Activated T-cell treated with anti-CD3 and anti-CD28 coated beads, Interleukin-2, amount 50 U/mL, for 4 hours (primary cell): ENCODE measurements at regions not wholly inside any gene's neighbourhood (a gene's known extent, or its start where the extent isn't known, plus 50 kb on each side); places are given as distances from the start of the nearest gene placed in this dataset.
A peak's percentile ranks its signal among the peaks of the same experiment; 100 is the strongest.

Experiments used
- ATAC-seq, 2 donors: fragments of 200-7000 bp; cut with Tn5 transposase; one replicate each; pipeline ENCODE4 v1.10.0; 2021
- DNase-seq: peaks from one replicate; pipeline ENCODE4 v3.0.0-alpha.2; 2020
- H3K27me3 Mint-ChIP-seq: one replicate; pipeline ENCODE4 v1.8.0; 2021; ENCODE audit warnings: low read depth, mixed read lengths
- H3K36me3 Mint-ChIP-seq: one replicate; pipeline ENCODE4 v1.8.0; 2022; ENCODE audit warnings: mixed read lengths; ENCODE audit not compliant: insufficient read depth
- H3K4me1 Mint-ChIP-seq: one replicate; pipeline ENCODE4 v1.8.0; 2021; ENCODE audit warnings: low read depth, mixed read lengths
- H3K4me3 Mint-ChIP-seq: one replicate; pipeline ENCODE4 v1.8.0; 2021; ENCODE audit warnings: mild to moderate bottlenecking, moderate library complexity, mixed read lengths
- H3K9me3 Mint-ChIP-seq: one replicate; pipeline ENCODE4 v1.8.0; 2021; ENCODE audit warnings: mixed read lengths

DNA sequence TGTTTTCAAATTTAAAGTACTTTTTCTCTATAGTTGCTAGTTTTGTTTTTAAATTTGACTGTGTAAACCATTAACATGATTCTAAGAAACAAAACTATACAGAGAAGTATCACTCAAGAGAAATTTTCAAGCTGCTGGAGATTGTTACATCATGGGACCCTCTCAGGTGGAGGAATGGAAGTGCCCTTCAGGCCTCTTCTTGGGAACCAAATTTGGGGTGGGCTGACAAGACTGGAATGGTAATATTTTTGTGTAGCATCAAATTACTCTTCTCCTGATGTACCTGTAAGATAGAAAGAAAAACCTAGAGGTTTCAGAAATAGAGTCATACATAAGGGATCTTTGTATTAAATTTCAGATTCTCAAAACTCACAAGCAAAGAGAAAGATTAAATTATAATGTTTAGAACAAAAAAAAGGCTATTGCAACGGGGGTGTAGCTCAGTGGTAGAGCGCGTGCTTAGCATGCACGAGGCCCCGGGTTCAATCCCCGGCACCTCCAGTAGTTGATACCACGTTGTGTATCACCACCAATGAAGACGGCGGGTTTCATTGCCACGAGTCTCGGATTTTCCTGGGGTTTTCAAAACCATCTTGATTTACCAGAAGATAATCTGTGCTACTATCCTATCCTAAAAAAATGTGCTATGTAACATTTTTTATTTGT lies 193.7 kb downstream of the GPX5 start:
- Mint-ChIP-seq H3K27me3 (peaks cover 67% of the 10 kb centered on the region), H3K9me3 (peaks cover 4% of the 10 kb centered on the region), H3K36me3 (no peaks in the 10 kb centered on the region), H3K4me1 (no peaks in the 10 kb centered on the region), H3K4me3 (no peak overlapping the region)
- DNase-seq = no peak
- ATAC-seq = peak in 1 of 2 donors; percentile 46

- ATAC-seq (no peak), DNase-seq (no peak)
- no peaks in the 10 kb centered on the region for H3K4me1 Mint-ChIP-seq
- H3K36me3 Mint-ChIP-seq = no peaks in the 10 kb centered on the region
- peaks cover 4% of the 10 kb centered on the region for H3K9me3 Mint-ChIP-seq
- peaks cover 68% of the 10 kb centered on the region for H3K27me3 Mint-ChIP-seq
- no peak overlapping the region for H3K4me3 Mint-ChIP-seq
Observed at GRCh38 chr6:28720357-28721231, 194.9 kb downstream of the GPX5 start.

- Mint-ChIP-seq H3K9me3 (peaks cover 4% of the 10 kb centered on the region), H3K36me3 (no peaks in the 10 kb centered on the region), H3K27me3 (peaks cover 66% of the 10 kb centered on the region), H3K4me3 (no peak overlapping the region), H3K4me1 (no peaks in the 10 kb centered on the region)
- no peak for ATAC-seq
- DNase-seq = no peak
Observed at GRCh38 chr6:28721372-28721771, 195.7 kb downstream of the GPX5 start.

GRCh38 chr6:28724395-28724794 lies 198.7 kb downstream of the GPX5 start:
- Mint-ChIP-seq H3K4me3 (no peak overlapping the region), H3K36me3 (no peaks in the 10 kb centered on the region), H3K27me3 (peaks cover 76% of the 10 kb centered on the region), H3K9me3 (no peaks in the 10 kb centered on the region), H3K4me1 (peaks cover 11% of the 10 kb centered on the region)
- ATAC-seq (no peak), DNase-seq (no peak)

DNA sequence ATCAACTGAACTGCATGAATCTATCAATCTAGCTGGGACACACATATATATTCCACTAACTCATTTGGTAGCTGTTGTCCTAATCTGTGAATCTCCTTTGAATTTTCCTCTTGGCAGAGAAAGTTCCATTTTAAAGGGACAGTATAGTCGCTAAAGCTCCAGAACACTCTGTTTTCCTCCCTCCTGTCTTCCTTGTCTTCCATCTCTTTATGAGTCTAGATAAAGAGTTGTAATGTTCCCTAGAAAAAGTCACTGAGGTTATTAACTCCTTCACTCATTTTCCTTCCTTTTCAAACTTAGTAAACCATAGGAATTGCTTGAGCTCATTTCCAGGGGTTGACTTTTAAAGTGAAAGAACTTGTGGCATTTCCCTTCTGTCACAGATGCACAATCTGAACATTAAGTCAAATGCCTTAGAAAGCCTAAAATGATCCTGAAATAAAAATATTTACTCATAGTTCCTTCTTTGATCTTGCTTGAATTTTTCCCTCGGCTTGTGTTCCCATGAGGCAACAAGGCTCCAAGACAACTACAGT lies 198.4 kb downstream of the TRIM27 start:
- no peaks in the 10 kb centered on the region for H3K36me3 Mint-ChIP-seq
- peaks cover 78% of the 10 kb centered on the region for H3K27me3 Mint-ChIP-seq

DNA sequence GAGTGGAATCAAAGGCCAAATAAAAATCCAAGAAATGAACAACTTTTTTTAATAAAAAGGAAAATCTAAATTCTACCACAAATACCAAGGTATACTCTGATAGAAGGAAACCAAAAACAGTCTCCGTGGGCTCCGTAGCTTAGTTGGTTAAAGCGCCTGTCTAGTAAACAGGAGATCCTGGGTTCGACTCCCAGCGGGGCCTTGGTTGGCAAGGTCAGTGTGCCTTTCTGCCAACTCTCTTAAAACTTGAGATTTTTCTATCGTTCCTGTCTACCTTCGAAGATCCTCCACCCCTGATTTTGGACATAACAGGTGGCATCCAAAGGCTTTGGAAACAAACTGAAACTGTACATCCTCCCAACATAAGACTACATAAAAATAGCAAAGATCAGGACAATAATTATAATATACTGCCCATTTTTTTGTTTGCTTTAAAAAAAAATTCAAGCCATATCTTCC lies 197.9 kb downstream of the TRIM27 start:
- peaks cover 13% of the 10 kb centered on the region for H3K4me1 Mint-ChIP-seq
- no peaks in the 10 kb centered on the region for H3K36me3 Mint-ChIP-seq
- H3K4me3 Mint-ChIP-seq = no peak overlapping the region
- no peaks in the 10 kb centered on the region for H3K9me3 Mint-ChIP-seq
- peaks cover 79% of the 10 kb centered on the region for H3K27me3 Mint-ChIP-seq
- ATAC-seq (no peak), DNase-seq (no peak)

More for the DNA sequence above, 198.4 kb downstream of the TRIM27 start:
- peaks cover 13% of the 10 kb centered on the region for H3K4me1 Mint-ChIP-seq
- ATAC-seq (no peak), DNase-seq (no peak)
- no peak overlapping the region for H3K4me3 Mint-ChIP-seq
- no peaks in the 10 kb centered on the region for H3K9me3 Mint-ChIP-seq

DNA sequence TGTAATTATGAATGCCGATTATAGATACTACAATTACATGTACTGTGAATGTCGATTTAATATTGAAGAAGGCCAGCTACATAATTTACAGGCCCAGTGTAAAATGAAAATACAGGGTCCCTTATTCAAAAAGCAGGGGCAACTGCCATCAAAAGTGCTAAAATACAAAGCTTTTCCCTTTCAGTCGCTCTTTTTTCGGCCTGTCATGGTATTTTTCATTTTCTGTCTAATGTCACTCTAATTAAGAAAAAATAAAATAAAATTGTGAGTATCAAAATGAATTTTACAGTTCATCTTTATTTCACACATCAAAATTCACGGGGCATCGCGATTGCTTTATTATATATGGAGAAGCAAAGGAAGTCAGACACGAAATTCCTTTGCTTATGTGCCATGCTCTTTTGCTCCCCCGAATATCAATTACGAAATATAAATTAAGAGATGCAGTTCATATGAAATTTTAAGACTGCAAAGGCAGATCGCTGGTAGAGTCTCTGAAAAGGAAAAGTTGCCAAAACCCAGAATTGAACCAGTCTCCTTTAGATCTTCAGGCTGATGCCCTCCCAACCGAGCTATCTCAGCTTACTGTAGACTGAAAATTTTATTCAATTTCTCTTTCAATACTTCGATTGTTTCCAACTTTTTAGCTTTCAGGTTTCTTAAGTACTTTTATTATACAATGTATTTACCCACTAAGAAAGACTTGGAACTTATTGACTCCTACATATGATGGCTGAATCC lies 197.0 kb downstream of the TRIM27 start:
- H3K9me3 Mint-ChIP-seq = no peaks in the 10 kb centered on the region
- DNase-seq = no peak
- H3K36me3 Mint-ChIP-seq = no peaks in the 10 kb centered on the region
- ATAC-seq = no peak
- H3K4me1 Mint-ChIP-seq = peaks cover 13% of the 10 kb centered on the region
- H3K27me3 Mint-ChIP-seq = peaks cover 81% of the 10 kb centered on the region
- H3K4me3 Mint-ChIP-seq = no peak overlapping the region

GRCh38 chr6:28727559-28728211 lies 196.1 kb downstream of the TRIM27 start:
- no peaks in the 10 kb centered on the region for H3K36me3 Mint-ChIP-seq
- H3K4me1 Mint-ChIP-seq = peaks cover 13% of the 10 kb centered on the region
- H3K27me3 Mint-ChIP-seq = peaks cover 81% of the 10 kb centered on the region
- no peak for DNase-seq
- no peak for ATAC-seq
- peaks cover 5% of the 10 kb centered on the region for H3K9me3 Mint-ChIP-seq
- peak overlapping the region; percentile 27 for H3K4me3 Mint-ChIP-seq

GRCh38 chr6:28729501-28730402 lies 194.0 kb downstream of the TRIM27 start:
- H3K4me1 Mint-ChIP-seq = peaks cover 13% of the 10 kb centered on the region
- H3K36me3 Mint-ChIP-seq = no peaks in the 10 kb centered on the region
- H3K9me3 Mint-ChIP-seq = peaks cover 17% of the 10 kb centered on the region
- ATAC-seq (no peak), DNase-seq (no peak)
- peak overlapping the region; percentile 77 for H3K4me3 Mint-ChIP-seq
- peaks cover 86% of the 10 kb centered on the region for H3K27me3 Mint-ChIP-seq

DNA sequence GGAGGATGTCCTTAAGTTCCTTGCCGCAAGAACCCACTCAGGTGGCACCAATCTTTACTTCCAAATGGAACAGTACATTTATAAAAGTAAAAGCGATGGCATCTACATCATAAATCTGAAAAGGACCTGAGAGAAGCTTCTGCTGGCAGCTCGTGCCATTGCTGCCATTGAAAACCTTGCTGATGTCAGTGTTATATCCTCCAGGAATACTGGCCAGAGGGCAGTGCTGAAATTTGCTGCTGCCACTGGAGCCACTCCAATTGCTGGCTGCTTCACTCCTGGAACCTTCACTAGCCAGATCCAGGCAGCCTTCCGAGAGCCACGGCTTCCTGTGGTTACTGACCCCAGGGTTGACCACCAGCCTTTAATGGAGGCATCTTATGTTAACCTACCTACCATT lies 191.7 kb downstream of the TRIM27 start:
- Mint-ChIP-seq H3K4me1 (peaks cover 13% of the 10 kb centered on the region), H3K27me3 (peaks cover 91% of the 10 kb centered on the region), H3K36me3 (no peaks in the 10 kb centered on the region), H3K4me3 (no peak overlapping the region), H3K9me3 (peaks cover 31% of the 10 kb centered on the region)
- ATAC-seq (no peak), DNase-seq (no peak)

DNA sequence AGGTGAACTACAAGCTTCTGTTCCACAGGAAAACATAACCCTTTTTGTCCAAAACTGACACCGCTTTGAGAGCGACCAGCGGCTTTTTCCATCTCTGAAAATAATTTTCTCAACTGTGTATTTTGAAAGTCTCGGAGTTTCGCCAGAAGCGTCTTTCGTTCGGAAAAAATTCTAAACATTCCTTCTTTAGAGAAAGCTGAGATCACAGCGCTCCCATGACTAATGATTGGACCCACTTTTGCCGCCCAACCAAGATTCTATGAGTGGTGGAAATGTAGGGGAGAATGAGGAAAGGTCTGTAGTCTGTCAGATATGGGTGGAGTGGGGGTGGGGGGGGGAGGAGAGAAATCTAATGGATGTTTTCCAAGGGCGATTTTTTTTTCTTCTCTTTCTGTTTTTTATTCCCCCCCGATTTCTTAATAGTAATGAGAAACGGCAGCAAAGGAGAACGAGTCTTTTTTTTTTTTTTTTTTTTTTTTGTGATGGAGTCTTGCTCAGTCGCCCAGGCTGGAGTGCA lies 189.3 kb downstream of the TRIM27 start:
- H3K4me1 Mint-ChIP-seq = peaks cover 2% of the 10 kb centered on the region
- H3K27me3 Mint-ChIP-seq = peaks cover 87% of the 10 kb centered on the region
- ATAC-seq (no peak), DNase-seq (no peak)
- peaks cover 2% of the 10 kb centered on the region for H3K36me3 Mint-ChIP-seq
- peaks cover 49% of the 10 kb centered on the region for H3K9me3 Mint-ChIP-seq
- no peak overlapping the region for H3K4me3 Mint-ChIP-seq

- H3K4me1 Mint-ChIP-seq = no peaks in the 10 kb centered on the region
- peaks cover 78% of the 10 kb centered on the region for H3K27me3 Mint-ChIP-seq
- ATAC-seq (no peak), DNase-seq (no peak)
- no peak overlapping the region for H3K4me3 Mint-ChIP-seq
- H3K36me3 Mint-ChIP-seq = peaks cover 2% of the 10 kb centered on the region
- peaks cover 49% of the 10 kb centered on the region for H3K9me3 Mint-ChIP-seq
Observed at GRCh38 chr6:28736121-28736520, 187.7 kb downstream of the TRIM27 start.
